Stimulated activated CD8-positive, alpha-beta memory T cell treated with anti-CD3 and anti-CD28 coated beads, Interleukin-12 subunit alpha, Interleukin-12 subunit beta, amount 100 ng/mL, for 1 hour (primary cell): ENCODE measurements at regions not wholly inside any gene's neighbourhood (a gene's known extent, or its start where the extent isn't known, plus 50 kb on each side); places are given as distances from the start of the nearest gene placed in this dataset.

ENCODE experiments used
- DNase-seq: peaks from one replicate; pipeline ENCODE4 v3.0.0-alpha.2; 2020; ENCODE audit warnings: low read depth

DNA sequence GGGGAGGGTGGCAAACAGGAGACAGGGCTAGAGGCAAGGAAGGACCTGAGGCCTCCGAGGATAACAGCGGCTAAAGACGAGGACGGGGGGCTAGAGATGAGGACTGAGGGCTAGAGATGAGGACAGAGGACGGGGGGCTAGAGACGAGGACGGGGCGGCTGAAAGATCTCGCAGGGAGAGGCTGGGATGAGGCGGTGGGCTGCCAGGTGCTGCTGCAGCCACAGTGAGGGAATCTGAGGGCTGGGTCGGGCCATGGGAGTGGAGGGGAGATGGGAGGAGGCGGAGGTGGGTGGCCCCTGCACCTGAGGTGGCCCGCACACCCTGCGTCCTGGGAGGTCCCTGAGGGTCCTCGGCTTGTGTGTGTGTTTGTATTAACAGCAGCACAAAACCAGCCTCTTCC, 350.2 kb upstream of the SALL3 start:
- no peak for DNase-seq

DNA sequence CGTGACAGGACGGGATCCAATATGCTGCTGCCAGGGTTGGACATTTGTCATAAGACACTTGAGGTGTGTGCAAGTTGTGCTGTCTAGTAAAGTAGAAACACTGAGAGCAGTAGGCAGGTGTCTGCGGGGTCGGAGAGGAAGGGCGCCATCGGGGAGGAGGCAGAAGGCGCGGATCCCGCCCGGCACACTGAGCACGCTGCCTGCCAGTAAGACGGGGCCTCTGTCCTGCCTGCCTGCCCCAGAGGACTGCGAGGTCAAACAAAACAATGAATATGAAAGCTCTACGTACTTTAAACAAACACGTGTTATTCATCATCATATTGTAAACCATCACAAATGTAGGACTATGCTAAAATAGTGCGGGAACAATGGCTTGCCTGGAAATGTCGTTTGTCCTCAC, 349.3 kb upstream of the SALL3 start:
- DNase-seq, result no peak

DNA sequence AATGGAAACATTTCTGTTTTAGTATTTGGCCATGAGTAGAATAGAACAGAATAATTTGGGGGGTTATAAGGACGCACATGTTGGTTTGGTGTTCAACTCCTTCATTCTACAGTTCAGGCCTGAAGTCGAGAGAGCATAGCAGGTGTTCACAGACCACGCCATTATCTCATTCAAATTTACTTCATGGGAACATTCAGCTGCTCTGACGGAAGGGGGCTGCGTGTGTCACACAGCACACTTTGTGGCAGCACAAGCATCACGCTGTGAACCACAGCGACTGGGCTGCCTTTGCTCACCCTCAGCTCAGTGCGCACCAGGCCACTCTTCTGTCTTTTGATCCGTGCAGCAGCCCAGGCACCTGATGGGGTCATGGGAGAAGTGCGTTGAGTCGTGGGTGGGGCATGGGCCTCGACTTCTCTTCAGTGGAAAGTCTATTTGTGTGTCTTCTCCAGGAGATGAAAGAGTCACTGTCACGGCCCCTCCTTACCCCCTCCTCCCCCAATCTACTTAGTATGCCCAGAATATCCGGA, 348.6 kb upstream of the SALL3 start:
- no peak for DNase-seq

DNA sequence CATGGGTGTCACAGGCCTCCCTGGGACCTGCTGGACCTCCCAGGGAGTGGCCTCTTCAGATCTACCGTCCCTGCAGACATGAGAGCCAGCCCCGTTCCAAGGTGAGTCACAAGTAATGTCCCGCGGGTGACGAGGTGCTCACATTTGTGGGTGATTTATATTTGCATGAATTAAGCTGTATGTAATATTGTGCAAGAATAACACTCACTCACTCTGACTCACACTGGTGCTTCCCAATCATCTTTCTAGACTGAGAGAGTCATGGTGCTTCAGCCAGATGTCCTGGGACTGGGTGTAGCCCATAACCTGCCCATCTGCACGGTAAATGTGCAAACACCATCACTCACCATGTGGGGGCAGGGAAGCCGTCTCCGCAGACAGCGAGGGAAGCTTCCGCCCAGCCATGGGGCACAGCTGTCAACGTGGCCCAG, 347.5 kb upstream of the SALL3 start:
- DNase-seq, result no peak

DNA sequence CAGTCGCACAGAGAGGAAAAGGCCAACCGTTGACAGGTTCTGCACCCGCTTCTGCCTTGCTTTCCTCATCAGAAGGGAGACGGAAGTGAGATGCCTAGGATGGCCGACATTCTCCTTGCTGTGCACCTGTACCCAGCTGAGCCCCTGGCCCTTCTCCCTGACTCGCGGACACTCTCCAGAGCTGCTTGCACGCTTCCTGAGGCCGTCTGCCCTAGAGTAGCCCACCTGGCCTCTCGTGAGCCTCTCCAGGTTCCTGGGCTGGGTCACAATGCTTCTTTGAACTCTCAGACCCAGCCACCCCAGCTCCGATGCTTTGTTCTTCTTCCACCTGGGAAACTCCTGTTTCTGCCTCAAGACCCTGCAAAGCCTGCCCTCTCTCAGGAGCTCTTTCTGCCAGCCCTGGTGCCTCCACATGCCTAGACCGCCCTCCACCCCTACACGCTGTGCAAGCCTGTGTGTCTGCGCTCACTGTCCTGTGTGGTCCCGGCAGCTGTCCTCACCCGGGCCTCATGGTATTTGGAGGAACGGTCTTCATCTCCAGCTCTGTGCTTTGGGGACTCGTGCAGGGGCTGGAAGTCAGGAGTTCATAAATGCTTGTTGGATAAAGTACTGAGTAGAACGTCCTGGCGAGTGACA, 345.4 kb upstream of the SALL3 start:
- DNase-seq, result no peak

- DNase-seq, result no peak
Observed at GRCh38 chr18:78635093-78635800, 344.4 kb upstream of the SALL3 start.

GRCh38 chr18:78636260-78636659, 343.4 kb upstream of the SALL3 start:
- DNase-seq, result no peak

GRCh38 chr18:78637442-78638402, 341.9 kb upstream of the SALL3 start:
- DNase-seq, result no peak

- no peak for DNase-seq
Observed at GRCh38 chr18:78639006-78639950, 340.3 kb upstream of the SALL3 start.

DNA sequence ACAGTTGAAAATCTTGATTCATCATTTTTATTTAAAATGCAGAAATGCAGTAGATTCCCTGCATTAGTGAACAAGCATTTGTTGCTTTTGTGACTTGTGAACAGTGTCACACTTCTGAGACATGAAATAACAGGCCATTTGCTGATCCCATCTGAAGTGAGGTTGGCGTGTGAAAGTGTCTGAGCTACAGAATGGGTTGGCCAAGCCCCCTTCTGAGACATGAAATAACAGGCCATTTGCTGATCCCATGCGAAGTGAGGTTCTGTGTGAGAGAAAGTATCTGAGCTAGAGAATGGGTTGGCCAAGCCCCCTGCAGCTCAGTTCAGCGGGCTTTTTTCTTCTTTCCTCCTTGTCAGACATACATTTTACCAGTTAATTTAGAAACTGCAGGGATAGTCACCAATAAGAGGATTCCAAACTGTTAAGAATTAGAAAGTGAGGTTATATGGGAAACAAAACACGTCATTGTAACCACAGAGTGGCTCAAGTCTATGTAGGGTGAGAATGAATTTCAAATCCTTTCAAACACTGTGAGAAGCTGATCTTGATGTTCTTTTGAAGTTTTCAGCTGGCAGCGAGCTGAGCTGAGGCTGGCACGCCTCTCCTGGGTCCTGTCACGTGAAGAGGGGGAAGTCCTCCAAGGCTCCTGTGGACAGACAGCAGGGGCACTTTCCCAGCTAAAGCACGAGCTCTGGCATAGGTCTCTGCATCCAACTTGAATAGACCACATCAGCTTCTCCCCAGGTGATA, 339.2 kb upstream of the SALL3 start:
- DNase-seq, result no peak

DNA sequence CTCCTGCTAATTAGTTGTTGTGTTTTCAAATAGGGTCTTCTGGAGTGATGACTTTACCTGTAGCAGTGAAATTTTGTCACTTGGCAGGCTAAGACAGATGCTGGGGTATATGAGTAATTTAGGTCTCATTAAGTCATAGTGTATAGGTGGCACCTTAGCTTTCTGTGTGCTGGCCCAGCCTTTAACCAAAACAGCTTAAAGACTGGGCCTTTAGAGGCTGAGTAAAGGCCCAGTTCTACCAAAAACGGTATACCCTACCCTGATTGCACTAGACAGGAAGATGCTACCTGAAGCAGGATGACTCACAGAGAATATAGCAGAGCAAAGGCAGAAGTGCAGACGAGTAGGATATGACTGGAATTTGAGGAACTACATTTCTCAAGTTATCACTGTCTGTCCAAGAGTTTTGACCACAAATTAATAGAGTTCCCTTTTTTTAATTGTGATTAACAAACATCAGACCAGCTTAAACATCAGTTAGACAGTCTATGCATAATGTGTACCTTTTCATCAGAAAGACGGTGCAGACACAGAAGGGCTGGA, 337.9 kb upstream of the SALL3 start:
- no peak for DNase-seq

DNA sequence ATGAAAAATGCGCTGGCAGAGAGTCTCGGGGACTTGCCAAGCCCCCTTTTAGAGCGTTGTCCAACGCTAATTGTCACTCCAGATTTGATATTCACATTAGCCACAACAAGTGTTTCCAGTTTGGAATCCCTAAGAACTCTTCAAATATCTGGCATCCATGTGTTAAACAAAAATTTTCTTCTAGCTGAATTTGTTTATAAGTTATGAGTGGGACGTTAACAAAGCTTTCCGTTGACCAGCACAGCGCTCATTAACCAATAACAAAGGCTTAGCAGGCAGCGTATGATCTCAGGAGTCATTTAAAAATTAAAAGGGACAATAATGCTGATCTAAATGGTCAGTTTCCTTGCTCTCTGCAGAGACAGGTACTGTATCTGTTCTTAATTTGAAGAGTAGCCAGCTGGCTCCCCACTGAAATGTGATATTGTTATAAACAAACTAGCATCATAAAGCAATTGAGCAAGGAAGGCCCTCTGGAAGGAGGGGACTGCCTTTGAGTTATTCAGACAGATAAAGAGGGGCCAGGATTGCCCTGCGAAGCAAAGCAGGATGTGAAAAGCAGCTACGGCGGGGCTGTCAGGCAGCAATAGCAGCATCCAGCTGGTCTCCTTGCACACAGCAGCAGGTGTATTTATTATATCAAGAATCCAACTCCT, 337.2 kb upstream of the SALL3 start:
- DNase-seq, result no peak

DNA sequence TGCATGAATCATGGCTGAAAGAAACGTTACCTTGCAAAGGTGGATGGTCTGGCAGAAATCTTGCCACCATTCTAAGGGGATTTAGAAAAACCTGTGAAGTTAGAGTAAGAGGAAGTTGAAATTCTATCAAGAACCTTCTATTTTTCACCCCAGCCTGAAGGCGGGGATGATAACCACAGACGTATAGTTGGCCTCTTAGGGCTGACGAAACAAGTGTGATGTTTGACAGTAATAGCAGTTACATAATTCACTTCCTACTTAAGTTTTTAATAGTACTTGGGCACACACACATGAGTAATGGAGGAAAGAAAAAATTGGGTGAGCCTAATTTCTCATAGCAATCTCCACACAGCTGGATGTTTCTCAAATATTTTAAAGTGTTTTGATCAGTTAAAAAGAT, 336.6 kb upstream of the SALL3 start:
- no peak for DNase-seq

GRCh38 chr18:78643981-78644380, 335.6 kb upstream of the SALL3 start:
- no peak for DNase-seq

GRCh38 chr18:78645216-78645615, 334.4 kb upstream of the SALL3 start:
- DNase-seq, result no peak

- DNase-seq, result no peak
Observed at GRCh38 chr18:78647018-78647417, 332.6 kb upstream of the SALL3 start.

GRCh38 chr18:78649421-78649820, 330.2 kb upstream of the SALL3 start:
- no peak for DNase-seq

- DNase-seq, result no peak
Observed at GRCh38 chr18:78650926-78651325, 328.7 kb upstream of the SALL3 start.

DNA sequence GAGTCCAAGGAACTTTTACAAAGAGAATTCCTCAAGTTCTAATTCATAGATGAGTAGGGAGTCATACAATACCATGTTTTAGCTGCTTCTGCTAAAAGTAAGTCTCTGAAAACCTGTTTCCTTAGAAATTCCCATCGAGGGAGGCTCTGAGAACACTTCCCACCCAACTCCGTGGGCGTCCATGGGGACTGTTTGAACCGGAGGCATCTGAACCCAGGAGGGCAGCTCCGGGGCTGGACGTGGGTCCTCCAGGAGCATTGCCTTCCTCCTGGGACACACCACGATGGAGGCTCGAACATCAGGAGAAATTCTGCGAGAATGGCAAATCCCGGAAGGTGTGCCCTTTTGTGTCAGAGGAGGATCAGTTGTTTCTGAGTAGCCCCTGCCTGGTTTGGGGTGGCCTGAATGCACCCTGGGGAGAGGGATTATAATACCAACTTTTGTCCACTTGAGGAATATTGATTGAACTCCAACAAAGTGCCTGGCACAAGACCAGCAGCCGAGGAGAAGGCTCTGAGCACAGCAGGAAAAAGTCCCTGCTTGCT, 327.5 kb upstream of the SALL3 start:
- no peak for DNase-seq

DNA sequence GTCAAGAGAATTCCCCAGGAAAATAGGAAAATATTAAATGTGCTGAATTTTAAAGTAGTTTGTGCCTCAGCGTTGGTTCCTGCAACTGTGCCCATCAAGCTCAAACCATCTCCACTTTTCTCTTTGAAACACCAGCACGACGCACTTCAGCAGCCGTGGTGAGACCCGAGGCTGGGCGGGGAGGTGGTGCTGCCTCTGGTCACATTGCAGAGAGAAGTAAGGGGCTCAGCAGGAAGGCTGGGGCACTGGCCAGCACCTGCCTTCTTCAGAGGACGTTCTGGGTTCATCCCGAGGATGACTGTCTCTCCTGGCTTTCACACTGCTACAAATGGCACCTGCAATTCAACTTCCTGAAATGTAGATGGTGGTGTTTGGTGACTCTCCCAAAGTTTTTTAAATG, 323.7 kb upstream of the SALL3 start:
- no peak for DNase-seq
